ENCODE measurements at regions not wholly inside any gene's neighbourhood (a gene's known extent, or its start where the extent isn't known, plus 50 kb on each side); places are given as distances from the start of the nearest gene placed in this dataset.

DNA sequence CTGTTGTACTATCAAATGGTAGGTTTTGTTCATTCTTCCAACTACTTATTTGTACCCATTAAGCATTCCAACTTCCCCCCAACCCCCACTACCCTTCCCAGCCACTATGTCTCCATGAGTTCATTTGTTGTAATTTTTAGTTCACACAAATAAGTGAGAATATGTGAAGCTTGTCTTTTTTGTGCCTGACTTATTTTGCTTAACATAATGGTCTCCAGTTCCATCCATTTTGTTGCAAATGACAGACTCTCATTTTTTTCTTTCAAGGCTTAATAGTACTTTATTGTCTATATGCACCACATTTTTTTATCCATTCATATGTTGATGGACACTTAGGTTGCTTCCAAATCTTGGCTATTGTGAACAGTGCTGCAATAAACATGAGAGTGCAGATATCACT, 86.2 kb downstream of the ALG10B start:
- TF ChIP-seq, protein P1, sequence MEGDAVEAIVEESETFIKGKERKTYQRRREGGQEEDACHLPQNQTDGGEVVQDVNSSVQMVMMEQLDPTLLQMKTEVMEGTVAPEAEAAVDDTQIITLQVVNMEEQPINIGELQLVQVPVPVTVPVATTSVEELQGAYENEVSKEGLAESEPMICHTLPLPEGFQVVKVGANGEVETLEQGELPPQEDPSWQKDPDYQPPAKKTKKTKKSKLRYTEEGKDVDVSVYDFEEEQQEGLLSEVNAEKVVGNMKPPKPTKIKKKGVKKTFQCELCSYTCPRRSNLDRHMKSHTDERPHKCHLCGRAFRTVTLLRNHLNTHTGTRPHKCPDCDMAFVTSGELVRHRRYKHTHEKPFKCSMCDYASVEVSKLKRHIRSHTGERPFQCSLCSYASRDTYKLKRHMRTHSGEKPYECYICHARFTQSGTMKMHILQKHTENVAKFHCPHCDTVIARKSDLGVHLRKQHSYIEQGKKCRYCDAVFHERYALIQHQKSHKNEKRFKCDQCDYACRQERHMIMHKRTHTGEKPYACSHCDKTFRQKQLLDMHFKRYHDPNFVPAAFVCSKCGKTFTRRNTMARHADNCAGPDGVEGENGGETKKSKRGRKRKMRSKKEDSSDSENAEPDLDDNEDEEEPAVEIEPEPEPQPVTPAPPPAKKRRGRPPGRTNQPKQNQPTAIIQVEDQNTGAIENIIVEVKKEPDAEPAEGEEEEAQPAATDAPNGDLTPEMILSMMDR (IDR thresholded peaks at IDR 0.05): no peak

DNA sequence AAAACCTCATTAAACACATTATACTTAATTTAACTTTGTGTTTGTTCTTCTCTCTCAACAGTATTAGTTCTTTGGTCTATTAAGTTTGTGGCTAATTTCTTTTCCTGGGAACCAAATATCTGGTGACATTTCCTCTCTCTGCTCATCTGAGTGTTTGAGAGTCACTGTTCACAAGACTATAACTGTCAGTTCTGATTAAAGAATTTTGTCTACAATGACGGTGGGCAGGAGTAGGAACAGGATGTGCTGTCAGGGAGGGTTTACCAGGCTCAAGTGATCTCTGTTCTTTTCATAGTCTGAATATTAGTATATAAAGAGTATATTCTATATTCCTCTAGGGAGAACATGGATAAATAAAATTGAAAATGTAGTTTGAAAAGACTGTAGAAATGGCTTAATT, 92.9 kb downstream of the ALG10B start:
- TF ChIP-seq, protein P1 (IDR thresholded peaks at IDR 0.05): no peak

DNA sequence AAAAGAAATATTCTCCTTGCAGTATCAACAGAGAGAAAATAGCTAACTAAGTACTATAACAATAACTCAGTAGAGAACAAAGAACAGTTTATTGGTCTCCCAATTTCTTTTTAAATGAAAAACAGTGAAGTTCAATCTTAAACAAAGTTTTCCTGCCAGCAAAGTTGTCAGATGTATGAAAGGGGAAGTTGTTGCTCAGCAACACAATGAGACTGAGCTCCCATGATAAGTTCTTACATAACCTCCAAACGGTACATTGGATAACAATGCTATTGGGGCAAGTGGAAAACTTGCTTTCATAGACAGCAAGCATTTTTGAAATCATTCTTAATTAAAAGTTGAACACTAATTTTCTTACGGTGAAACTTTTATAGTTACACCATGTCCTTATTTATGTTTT, 94.9 kb downstream of the ALG10B start:
- TF ChIP-seq, protein P1 (IDR thresholded peaks at IDR 0.05): no peak

DNA sequence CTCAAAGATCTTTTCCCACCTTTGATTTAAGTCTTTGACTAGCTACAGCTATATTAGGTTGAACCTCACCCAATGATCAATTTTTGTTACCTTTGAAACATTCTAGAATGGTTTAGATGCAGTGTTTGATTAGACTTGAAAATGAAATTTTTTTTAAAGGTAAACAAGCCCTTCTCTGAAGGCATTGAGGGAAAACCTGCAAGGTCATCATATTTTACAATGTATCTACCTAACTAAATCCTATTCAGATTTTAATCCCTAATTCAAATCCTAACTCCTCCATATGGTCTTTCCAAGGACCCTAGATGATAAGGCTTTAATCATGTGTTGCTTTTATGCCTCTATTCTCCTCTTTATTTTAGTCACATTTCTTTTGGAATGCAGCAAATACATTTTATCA, 95.4 kb downstream of the ALG10B start:
- TF ChIP-seq, protein P1 (IDR thresholded peaks at IDR 0.05): no peak

DNA sequence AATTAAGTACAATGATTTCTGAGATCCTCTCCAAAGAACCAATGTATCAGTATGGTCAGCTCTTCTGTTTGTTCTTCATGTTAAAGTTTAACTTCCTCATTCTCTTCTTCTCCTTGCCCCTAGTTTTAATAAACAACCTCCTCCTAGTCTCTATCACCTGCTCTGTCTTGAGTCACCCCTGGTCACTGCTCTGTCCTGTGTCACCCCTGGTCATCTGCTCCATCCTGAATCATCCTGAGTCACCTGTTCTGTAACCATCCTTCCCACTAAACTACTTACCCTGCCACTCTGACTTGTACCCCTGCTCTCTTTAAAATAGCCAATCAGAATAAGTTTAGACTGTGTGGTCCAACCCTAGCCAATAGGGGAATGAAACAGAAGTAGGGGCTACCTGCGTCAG, 100.5 kb downstream of the ALG10B start:
- TF ChIP-seq, protein P1 (IDR thresholded peaks at IDR 0.05): no peak

DNA sequence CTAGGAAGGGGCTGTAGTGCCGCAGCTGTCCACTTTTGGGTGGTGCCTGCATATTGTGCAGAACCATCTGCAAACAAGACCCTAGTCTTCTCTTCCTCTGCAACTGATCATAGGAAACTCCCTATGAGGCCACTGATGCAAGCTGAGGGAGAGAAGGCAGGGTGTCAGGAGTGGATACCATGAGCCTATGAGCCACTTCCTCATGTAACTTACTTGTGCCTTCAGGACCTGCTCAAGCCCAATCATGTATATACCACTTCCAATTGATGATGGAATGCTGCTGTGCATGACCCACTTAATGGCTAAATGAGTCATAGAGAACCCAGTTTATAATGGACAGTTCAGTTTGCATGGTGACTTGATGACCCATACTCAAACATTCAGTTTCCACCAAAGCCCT, 107.9 kb downstream of the ALG10B start:
- TF ChIP-seq, protein P1 (IDR thresholded peaks at IDR 0.05): no peak

DNA sequence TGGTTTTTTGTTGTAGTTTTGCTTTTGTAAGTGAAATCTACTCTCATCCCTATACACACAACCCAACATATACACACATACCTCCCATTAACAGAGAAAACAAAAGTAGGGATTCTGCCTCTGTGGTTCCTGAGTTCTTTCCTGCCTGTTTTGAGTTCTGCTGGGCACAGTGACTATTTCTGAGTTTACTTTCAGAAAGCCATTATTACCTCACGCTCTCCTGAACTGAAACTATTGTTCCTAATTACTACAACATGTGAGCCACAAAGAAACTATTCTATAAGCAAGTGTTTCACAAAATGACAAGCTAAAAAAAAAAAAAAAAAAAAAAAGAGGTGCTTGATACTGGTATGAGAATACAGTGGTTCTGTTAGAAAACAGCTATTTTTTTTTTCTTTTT, 110.9 kb downstream of the ALG10B start:
- TF ChIP-seq, protein P1 (IDR thresholded peaks at IDR 0.05): no peak

DNA sequence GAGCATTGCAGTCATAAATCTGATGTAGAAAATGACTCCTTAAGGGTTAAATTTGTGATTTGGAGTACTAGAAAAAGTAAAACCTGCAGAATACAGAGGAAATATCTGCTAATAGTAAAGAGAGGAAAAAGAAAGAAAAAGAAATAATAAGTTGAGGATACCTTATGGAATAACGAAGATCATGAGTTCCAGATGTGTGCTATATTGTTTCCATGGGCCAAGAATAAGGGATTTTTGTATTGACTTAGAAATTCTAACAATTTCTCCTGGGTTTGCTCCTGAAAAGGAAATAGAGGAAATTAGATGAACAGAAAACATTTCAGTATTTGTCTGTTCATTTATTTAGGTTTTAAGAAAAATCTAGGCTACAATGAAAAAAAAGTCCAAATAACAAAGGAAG, 115.3 kb downstream of the ALG10B start:
- TF ChIP-seq, protein P1 (IDR thresholded peaks at IDR 0.05): no peak

Data from LNCAP (cell line).